NCI-H510A treated with DMSO at 0.1 percent for 48 hours (cell line): ENCODE measurements at regions not wholly inside any gene's neighbourhood (a gene's known extent, or its start where the extent isn't known, plus 50 kb on each side); places are given as distances from the start of the nearest gene placed in this dataset.

ENCODE experiments used
- DNase-seq: peaks from one replicate; lab custom pipeline; 2025; lab: John Stamatoyannopoulos, UW

- no peak for DNase-seq
Observed at GRCh38 chr19:31658993-31659896, 310.0 kb upstream of the TSHZ3 start.

GRCh38 chr19:31659897-31660210 lies 310.6 kb upstream of the TSHZ3 start:
- no peak for DNase-seq

GRCh38 chr19:31664096-31664495 lies 314.9 kb upstream of the TSHZ3 start:
- DNase-seq, result no peak

GRCh38 chr19:31664997-31665396 lies 315.8 kb upstream of the TSHZ3 start:
- DNase-seq, result no peak

GRCh38 chr19:31666126-31666525 lies 316.9 kb upstream of the TSHZ3 start:
- no peak for DNase-seq

GRCh38 chr19:31667106-31667505 lies 317.9 kb upstream of the TSHZ3 start:
- DNase-seq, result no peak

GRCh38 chr19:31668921-31669320 lies 319.7 kb upstream of the TSHZ3 start:
- DNase-seq, result no peak

- DNase-seq, result no peak
Observed at GRCh38 chr19:31670931-31671330, 321.7 kb upstream of the TSHZ3 start.

GRCh38 chr19:31671411-31672035 lies 322.3 kb upstream of the TSHZ3 start:
- no peak for DNase-seq

- DNase-seq, result no peak
Observed at GRCh38 chr19:31674503-31675192, 325.4 kb upstream of the TSHZ3 start.

- DNase-seq, result no peak
Observed at GRCh38 chr19:31675193-31675913, 326.1 kb upstream of the TSHZ3 start.

- no peak for DNase-seq
Observed at GRCh38 chr19:31676271-31677004, 327.2 kb upstream of the TSHZ3 start.

GRCh38 chr19:31678421-31678820 lies 329.2 kb upstream of the TSHZ3 start:
- no peak for DNase-seq

- no peak for DNase-seq
Observed at GRCh38 chr19:31681121-31681520, 331.9 kb upstream of the TSHZ3 start.

- DNase-seq, result no peak
Observed at GRCh38 chr19:31693131-31693932, 344.1 kb upstream of the TSHZ3 start.

GRCh38 chr19:31693933-31694269 lies 344.7 kb upstream of the TSHZ3 start:
- no peak for DNase-seq

GRCh38 chr19:31694761-31695160 lies 345.5 kb upstream of the TSHZ3 start:
- no peak for DNase-seq

GRCh38 chr19:31699421-31699820 lies 350.2 kb upstream of the TSHZ3 start:
- no peak for DNase-seq

GRCh38 chr19:31701146-31701545 lies 351.9 kb upstream of the TSHZ3 start:
- DNase-seq, result no peak

- no peak for DNase-seq
Observed at GRCh38 chr19:31705656-31706055, 356.4 kb upstream of the TSHZ3 start.

GRCh38 chr19:31706131-31706530 lies 356.9 kb upstream of the TSHZ3 start:
- no peak for DNase-seq
